Keratinocyte (primary cell): ENCODE measurements at regions not wholly inside any gene's neighbourhood (a gene's known extent, or its start where the extent isn't known, plus 50 kb on each side); places are given as distances from the start of the nearest gene placed in this dataset.

Experiments used
- DNase-seq: peaks from one replicate; pipeline ENCODE4 v3.0.0-alpha.2; 2011; ENCODE audit warnings: low read depth, missing footprints, low spot score
- FAIRE-seq: peaks from 2 replicates; lab custom pipeline; 2011; peaks lifted over from hg19 to GRCh38; lab: Jason Lieb, UNC
- H2AFZ ChIP-seq: 2 replicates; pipeline ENCODE4 v1.6.0; 2012; ENCODE audit warnings: low read length, control low read depth, inconsistent platforms; ENCODE audit not compliant: control insufficient read depth
- H3K27ac ChIP-seq: 2 replicates; pipeline ENCODE4 v1.5.1; 2011; ENCODE audit warnings: low read length; ENCODE audit not compliant: control insufficient read depth, insufficient read depth
- H3K27me3 ChIP-seq: 3 replicates; pipeline ENCODE4 v1.6.0; 2011; ENCODE audit warnings: low read length; ENCODE audit not compliant: control insufficient read depth, insufficient read depth; ENCODE audit errors: extremely low read depth
- H3K36me3 ChIP-seq, 2 experiments: 2 replicates in 1 of 2; 3 replicates in 1 of 2; pipeline ENCODE4 v1.5.1; 2011; ENCODE audit warnings: low read length in 2 of 2, mild to moderate bottlenecking in 1 of 2; ENCODE audit not compliant: control insufficient read depth in 2 of 2, insufficient read depth in 2 of 2; ENCODE audit errors: extremely low read depth in 1 of 2
- H3K4me1 ChIP-seq: 3 replicates; pipeline ENCODE4 v1.5.1; 2011; ENCODE audit warnings: low read length; ENCODE audit not compliant: control insufficient read depth, insufficient read depth; ENCODE audit errors: extremely low read depth
- H3K4me2 ChIP-seq: 3 replicates; pipeline ENCODE4 v1.6.0; 2011; ENCODE audit warnings: low read depth, low read length; ENCODE audit not compliant: control insufficient read depth, insufficient read depth; ENCODE audit errors: extremely low read depth
- H3K4me3 ChIP-seq, 3 experiments: fragments of 200-600 bp in 1 of 3; sonication (generic) in 1 of 3; 2 replicates in 2 of 3; 3 replicates in 1 of 3; pipeline ENCODE4 v1.5.1; 2011 to 2016; ENCODE audit warnings: low read length in 3 of 3, mild to moderate bottlenecking in 3 of 3, control low read depth in 2 of 3, inconsistent platforms in 1 of 3, low read depth in 1 of 3, mixed read lengths in 1 of 3, mixed run types in 1 of 3, moderate library complexity in 1 of 3; ENCODE audit not compliant: control insufficient read depth in 2 of 3, insufficient read depth in 2 of 3; ENCODE audit errors: extremely low read depth in 1 of 3
- H3K79me2 ChIP-seq: 2 replicates; pipeline ENCODE4 v1.6.0; 2012; ENCODE audit warnings: low read length; ENCODE audit not compliant: control insufficient read depth, insufficient read depth
- H3K9ac ChIP-seq: 3 replicates; pipeline ENCODE4 v1.6.0; 2011; ENCODE audit warnings: low read length; ENCODE audit not compliant: control insufficient read depth, insufficient read depth; ENCODE audit errors: extremely low read depth
- H3K9me1 ChIP-seq: 3 replicates; pipeline ENCODE4 v1.6.0; 2011; ENCODE audit warnings: low read length; ENCODE audit not compliant: control insufficient read depth, insufficient read depth; ENCODE audit errors: extremely low read depth
- H3K9me3 ChIP-seq: 2 replicates; pipeline ENCODE4 v1.5.1; 2012; ENCODE audit warnings: low read depth, low read length; ENCODE audit not compliant: control insufficient read depth
- H4K20me1 ChIP-seq: 3 replicates; pipeline ENCODE4 v1.6.0; 2011; ENCODE audit warnings: low read length; ENCODE audit not compliant: control insufficient read depth, insufficient read depth; ENCODE audit errors: extremely low read depth
- CTCF ChIP-seq, 3 experiments: IDR thresholded peaks in 1 of 3; conservative IDR thresholded peaks in 1 of 3; optimal IDR thresholded peaks in 1 of 3; 2 replicates in 2 of 3; 3 replicates in 1 of 3; pipeline versions ENCODE3 to v1.5.1; 2011; ENCODE audit warnings: low read length in 3 of 3, mild to moderate bottlenecking in 3 of 3, moderate library complexity in 2 of 3, control low read depth in 1 of 3, inconsistent platforms in 1 of 3; ENCODE audit not compliant: insufficient read depth in 2 of 3; ENCODE audit errors: extremely low read depth in 1 of 3
- EZH2 ChIP-seq: IDR thresholded peaks from one replicate; pipeline ENCODE4 v1.6.1; 2012; ENCODE audit warnings: inconsistent platforms, mild to moderate bottlenecking, low read length, moderate library complexity
- dilution Hi-C: fragments of 300-500 bp; cut with MboI; formaldehyde crosslinking; loops from one replicate; pipeline ENCODE4 v1.7.0; 2020; ENCODE audit warnings: low sequenced_read_pairs; ENCODE audit not compliant: extremely low pct_ligation_motif_present

- DNase-seq (no peak), FAIRE-seq (no peak)
- Histone ChIP-seq H3K4me2 (no peak overlapping the region), H3K9me1 (no peaks in the 10 kb centered on the region), H3K79me2 (no peaks in the 10 kb centered on the region), H2AFZ (no peak overlapping the region), H3K36me3 (no peaks in the 10 kb centered on the region), H3K27ac (no peak overlapping the region), H4K20me1 (no peaks in the 10 kb centered on the region), H3K4me3 (no peak overlapping the region), H3K27me3 (no peaks in the 10 kb centered on the region), H3K9ac (no peak overlapping the region), H3K4me1 (no peaks in the 10 kb centered on the region), H3K9me3 (no peaks in the 10 kb centered on the region)
- TF ChIP-seq EZH2 (no peak), CTCF (optimal IDR thresholded peaks at IDR 0.05 in 1 of 3, IDR thresholded peaks at IDR 0.05 in 1 of 3, conservative IDR thresholded peaks at IDR 0.05 in 1 of 3; ENCODE audit: extremely low read depth in 1 of 3, insufficient read depth in 2 of 3, low read length in 3 of 3) (no peak)
- dilution Hi-C loops, result no loop called here
These were observed 217.3 kb upstream of the ATP5MC3 start for GRCh38 chr2:175398848-175399247.

DNA sequence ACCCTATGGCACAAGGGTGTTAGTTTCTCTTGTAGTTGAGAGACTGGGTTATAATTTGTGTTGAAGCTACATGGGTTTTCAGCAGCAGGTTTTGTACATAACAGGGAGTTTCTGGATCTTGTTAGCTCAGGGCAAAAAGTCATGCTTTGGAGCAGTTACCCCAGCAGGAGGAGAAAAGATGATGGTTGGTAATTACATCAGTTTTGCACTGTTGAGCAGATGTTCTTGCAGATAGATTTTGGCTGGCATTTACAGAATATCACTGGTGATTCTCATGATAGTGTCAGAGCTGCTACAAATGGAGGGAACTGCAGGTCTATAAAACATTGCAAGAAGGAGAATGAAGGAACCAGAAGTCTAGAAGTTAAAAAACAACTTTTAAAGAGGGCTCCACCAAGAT lies 215.2 kb upstream of the ATP5MC3 start:
- Histone ChIP-seq H3K27me3 (no peaks in the 10 kb centered on the region), H3K36me3 (no peaks in the 10 kb centered on the region), H3K9ac (no peak overlapping the region), H3K9me1 (no peaks in the 10 kb centered on the region), H3K27ac (no peak overlapping the region), H3K4me1 (no peaks in the 10 kb centered on the region), H3K9me3 (no peaks in the 10 kb centered on the region), H3K4me2 (no peak overlapping the region), H2AFZ (no peak overlapping the region), H4K20me1 (no peaks in the 10 kb centered on the region), H3K4me3 (no peak overlapping the region), H3K79me2 (no peaks in the 10 kb centered on the region)
- FAIRE-seq (no peak), DNase-seq (no peak)
- dilution Hi-C loops, result no loop called here
- TF ChIP-seq CTCF (optimal IDR thresholded peaks at IDR 0.05 in 1 of 3, IDR thresholded peaks at IDR 0.05 in 1 of 3, conservative IDR thresholded peaks at IDR 0.05 in 1 of 3; ENCODE audit: extremely low read depth in 1 of 3, insufficient read depth in 2 of 3, low read length in 3 of 3) (no peak), EZH2 (no peak)
